Natural killer cell (primary cell): ENCODE measurements at regions not wholly inside any gene's neighbourhood (a gene's known extent, or its start where the extent isn't known, plus 50 kb on each side); places are given as distances from the start of the nearest gene placed in this dataset.
A peak's percentile ranks its signal among the peaks of the same experiment; 100 is the strongest.

Experiments
- ATAC-seq, 3 donors: fragments of 150-1000 bp in 2 of 3; fragments of 200-7000 bp in 1 of 3; cut with Tn5 transposase; 1 replicate in 1 of 3; 2 replicates in 2 of 3; pipeline ENCODE4 v1.10.0; 2021; ENCODE audit warnings: mild to moderate bottlenecking in 2 of 3, moderate library complexity in 2 of 3
- DNase-seq, 2 donors: peaks; one replicate each; pipeline versions ENCODE4 v3.0.0 to v3.0.0-alpha.2; 2013 to 2021; ENCODE audit warnings: mixed read lengths in 1 of 2
- H3K27ac ChIP-seq: one replicate; pipeline ENCODE4 v1.5.1; 2013; ENCODE audit warnings: mild to moderate bottlenecking, low read length
- H3K27me3 ChIP-seq: one replicate; pipeline ENCODE4 v1.6.1; 2013; ENCODE audit warnings: low read length; ENCODE audit not compliant: control insufficient read depth, insufficient read depth
- H3K36me3 ChIP-seq: one replicate; pipeline ENCODE4 v1.6.1; 2013; ENCODE audit warnings: low read length; ENCODE audit not compliant: control insufficient read depth, insufficient read depth
- H3K4me1 ChIP-seq: one replicate; pipeline ENCODE4 v1.6.1; 2013; ENCODE audit warnings: low read length; ENCODE audit not compliant: control insufficient read depth, insufficient read depth
- H3K4me3 ChIP-seq: one replicate; pipeline ENCODE4 v1.5.1; 2013; ENCODE audit warnings: low read length
- H3K9me3 ChIP-seq: one replicate; pipeline ENCODE4 v1.6.1; 2013; ENCODE audit warnings: low read length; ENCODE audit not compliant: control insufficient read depth, insufficient read depth
- H3K27ac Mint-ChIP-seq, 2 donors: one replicate each; pipeline ENCODE4 v1.8.0; 2022; ENCODE audit warnings: mild to moderate bottlenecking in 2 of 2, mixed read lengths in 2 of 2, moderate library complexity in 1 of 2
- H3K27me3 Mint-ChIP-seq, 2 donors: one replicate each; pipeline ENCODE4 v1.8.0; 2022; ENCODE audit warnings: low read depth in 2 of 2, mixed read lengths in 2 of 2
- H3K36me3 Mint-ChIP-seq: one replicate; pipeline ENCODE4 v1.8.0; 2022; ENCODE audit warnings: mixed read lengths
- H3K4me1 Mint-ChIP-seq, 2 donors: one replicate each; pipeline ENCODE4 v1.8.0; 2022; ENCODE audit warnings: mixed read lengths in 2 of 2
- H3K4me3 Mint-ChIP-seq: one replicate; pipeline ENCODE4 v1.8.0; 2022; ENCODE audit warnings: mild to moderate bottlenecking, moderate library complexity, mixed read lengths
- H3K9me3 Mint-ChIP-seq, 2 donors: one replicate each; pipeline ENCODE4 v1.8.0; 2022; ENCODE audit warnings: mixed read lengths in 2 of 2
- CTCF ChIP-seq: fragments of 200-600 bp; IDR thresholded peaks from one replicate; pipeline ENCODE4 v1.8.0; 2022; ENCODE audit warnings: antibody characterized with exemption
- WGBS: methylation state at CpG from one replicate; pipeline ENCODE4 v1.1.7; 2013; ENCODE audit warnings: missing lambda C conversion rate; ENCODE audit not compliant: insufficient coverage; 5-methylcytosine and 5-hydroxymethylcytosine counted together
- intact Hi-C: fragments of 100-400 bp; cut with micrococcal nuclease; formaldehyde crosslinking; loops from one replicate; pipeline ENCODE4 v1.14.2; 2022

DNA sequence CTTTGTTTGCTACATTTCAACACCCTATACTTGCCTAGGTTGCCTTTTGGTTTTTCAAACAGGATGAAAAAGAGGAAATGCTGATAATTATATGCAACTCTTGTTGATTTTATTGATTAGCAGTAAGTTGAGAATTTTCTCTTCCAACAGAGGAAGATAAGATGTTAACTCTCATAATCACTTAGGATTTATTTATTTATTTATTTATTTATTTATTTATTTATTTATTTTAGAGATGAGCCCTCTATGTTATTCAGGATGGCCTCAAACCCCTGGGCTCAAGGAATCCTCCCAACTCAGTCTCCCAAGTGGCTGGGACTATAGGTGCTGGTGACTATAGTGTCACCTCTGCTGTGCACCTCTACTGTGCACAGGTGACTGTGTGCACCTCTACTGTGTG, 111.4 kb upstream of the GLS start:
- Mint-ChIP-seq H3K27ac (no peak overlapping the region), H3K27me3 (no peaks in the 10 kb centered on the region), H3K4me1 (no peaks in the 10 kb centered on the region), H3K4me3 (no peak overlapping the region), H3K9me3 (no peaks in the 10 kb centered on the region), H3K36me3 (no peaks in the 10 kb centered on the region)
- intact Hi-C loops, result no loop called here
- H3K27me3 ChIP-seq, result no peaks in the 10 kb centered on the region
- H3K36me3 ChIP-seq, result no peaks in the 10 kb centered on the region
- H3K4me1 ChIP-seq, result no peaks in the 10 kb centered on the region
- no peak for TF ChIP-seq CTCF
- DNase-seq (no peak), ATAC-seq (no peak)
- H3K27ac ChIP-seq, result no peak overlapping the region
- H3K4me3 ChIP-seq, result no peak overlapping the region
- H3K9me3 ChIP-seq, result no peaks in the 10 kb centered on the region

DNA sequence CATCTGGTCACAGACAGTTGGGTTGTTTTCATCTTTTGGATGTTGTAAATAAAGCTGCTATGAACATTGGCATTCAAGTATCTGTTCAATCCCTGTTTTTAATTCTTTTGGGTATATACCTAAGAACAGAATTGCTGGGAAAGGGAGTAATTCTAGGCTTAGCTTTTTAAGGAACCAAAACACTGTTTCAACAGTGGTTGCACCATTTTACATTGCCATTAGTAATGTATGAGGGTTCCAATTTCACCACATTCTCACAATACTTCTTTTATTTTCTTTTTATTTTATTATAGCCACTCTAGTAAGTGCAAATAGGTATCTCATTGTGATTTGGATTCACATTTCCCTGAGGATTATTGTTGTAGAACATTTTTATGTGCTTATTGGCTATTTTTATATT, 108.9 kb upstream of the GLS start:
- H3K4me3 ChIP-seq, result no peak overlapping the region
- intact Hi-C loops, result no loop called here

GRCh38 chr2:190780594-190780993, 100.0 kb upstream of the GLS start:
- Histone ChIP-seq H3K4me1 (no peaks in the 10 kb centered on the region), H3K27ac (no peak overlapping the region), H3K4me3 (no peak overlapping the region), H3K36me3 (no peaks in the 10 kb centered on the region), H3K9me3 (no peaks in the 10 kb centered on the region), H3K27me3 (no peaks in the 10 kb centered on the region)
- Mint-ChIP-seq H3K27me3 (peaks cover 25 to 34% of the 10 kb centered on the region in 2 donors), H3K4me3 (no peak overlapping the region), H3K36me3 (no peaks in the 10 kb centered on the region), H3K4me1 (no peaks in the 10 kb centered on the region), H3K9me3 (no peaks in the 10 kb centered on the region), H3K27ac (no peak overlapping the region)
- intact Hi-C loops, result no loop called here
- no CpG with 5 or more reads among the region's 1 CpG for WGBS
- ATAC-seq (no peak), DNase-seq (no peak)
- TF ChIP-seq CTCF, result no peak

More for the DNA sequence above, 108.9 kb upstream of the GLS start:
- TF ChIP-seq CTCF, result no peak
- Histone ChIP-seq H3K9me3 (no peaks in the 10 kb centered on the region), H3K36me3 (no peaks in the 10 kb centered on the region), H3K27me3 (no peaks in the 10 kb centered on the region), H3K27ac (no peak overlapping the region), H3K4me1 (no peaks in the 10 kb centered on the region)
- DNase-seq, result no peak
- ATAC-seq, result no peak
- Mint-ChIP-seq H3K36me3 (no peaks in the 10 kb centered on the region), H3K27ac (no peak overlapping the region), H3K9me3 (no peaks in the 10 kb centered on the region), H3K4me1 (no peaks in the 10 kb centered on the region), H3K27me3 (peaks cover 8 to 23% of the 10 kb centered on the region in 2 donors), H3K4me3 (no peak overlapping the region)

DNA sequence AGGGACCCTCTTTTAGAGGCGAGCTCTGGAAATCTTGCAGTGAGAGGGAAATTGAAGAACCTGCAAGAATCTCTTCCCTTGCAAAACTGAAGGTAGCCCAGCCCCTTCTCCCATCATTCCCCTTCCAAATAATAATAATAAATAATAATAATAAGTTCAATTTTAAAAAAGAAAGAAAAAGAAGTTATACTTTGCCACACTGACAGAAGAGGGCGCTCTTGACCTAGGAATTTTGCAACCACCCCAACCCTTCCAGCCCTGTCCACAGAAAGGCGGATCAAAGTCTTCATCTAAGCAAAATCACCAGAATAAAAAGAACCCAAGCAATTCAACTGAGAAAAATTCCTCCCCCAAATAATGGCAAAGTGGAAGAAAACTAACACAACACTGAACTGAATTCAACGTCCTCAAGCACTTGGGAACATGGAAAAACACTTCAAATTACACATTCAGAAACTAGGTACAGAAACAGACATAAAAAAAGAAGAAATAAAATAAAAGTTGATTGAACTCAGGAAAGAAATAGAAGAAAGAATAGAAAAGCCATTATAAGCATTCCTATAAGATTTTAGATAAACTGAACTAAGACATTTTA, 98.9 kb upstream of the GLS start:
- peak in 2 of 3 donors; percentile 59 to 68 for ATAC-seq
- Histone ChIP-seq H3K27me3 (no peaks in the 10 kb centered on the region), H3K27ac (no peak overlapping the region), H3K9me3 (no peaks in the 10 kb centered on the region), H3K36me3 (no peaks in the 10 kb centered on the region), H3K4me3 (no peak overlapping the region), H3K4me1 (no peaks in the 10 kb centered on the region)
- no peaks in the 10 kb centered on the region for H3K4me1 Mint-ChIP-seq
- H3K4me3 Mint-ChIP-seq, result no peak overlapping the region
- 37% methylated on average over 3 of the region's 4 CpGs for WGBS
- H3K27ac Mint-ChIP-seq, result no peak overlapping the region
- H3K9me3 Mint-ChIP-seq, result no peaks in the 10 kb centered on the region
- intact Hi-C loops, result loop anchor here (1.0 kb wide), 1 partner anchor 249 kb away; no protein-coding TSS in a partner anchor
- peaks cover 20 to 22% of the 10 kb centered on the region in 2 donors for H3K27me3 Mint-ChIP-seq
- peak in 1 of 2 donors; percentile 78 for DNase-seq
- H3K36me3 Mint-ChIP-seq, result no peaks in the 10 kb centered on the region
- peak; percentile 56 for TF ChIP-seq CTCF
